Duodenal mucosa (tissue), 2 donors: ENCODE measurements at regions not wholly inside any gene's neighbourhood (a gene's known extent, or its start where the extent isn't known, plus 50 kb on each side); places are given as distances from the start of the nearest gene placed in this dataset.

Experiments used
- H3K27ac ChIP-seq: one replicate; pipeline ENCODE4 v1.7.0; 2013; ENCODE audit warnings: low read depth, low read length
- H3K27me3 ChIP-seq, 2 donors: one replicate each; pipeline ENCODE4 v1.7.0; 2013; ENCODE audit warnings: low read length in 2 of 2, control low read depth in 1 of 2; ENCODE audit not compliant: insufficient read depth in 2 of 2, control insufficient read depth in 1 of 2
- H3K36me3 ChIP-seq, 2 donors: one replicate each; pipeline ENCODE4 v1.7.0; 2013; ENCODE audit warnings: low read length in 2 of 2, control low read depth in 1 of 2; ENCODE audit not compliant: insufficient read depth in 2 of 2, control insufficient read depth in 1 of 2
- H3K4me1 ChIP-seq, 2 donors: one replicate each; pipeline ENCODE4 v1.7.0; 2013; ENCODE audit warnings: low read length in 2 of 2, control low read depth in 1 of 2; ENCODE audit not compliant: insufficient read depth in 2 of 2, control insufficient read depth in 1 of 2
- H3K4me3 ChIP-seq, 2 donors: one replicate each; pipeline ENCODE4 v1.7.0; 2013; ENCODE audit warnings: low read length in 2 of 2, low read depth in 1 of 2
- H3K9ac ChIP-seq, 2 donors: one replicate each; pipeline ENCODE4 v1.7.0; 2013; ENCODE audit warnings: low read length in 2 of 2, low read depth in 1 of 2
- H3K9me3 ChIP-seq, 2 donors: one replicate each; pipeline ENCODE4 v1.7.0; 2013; ENCODE audit warnings: low read length in 2 of 2, control low read depth in 1 of 2; ENCODE audit not compliant: control insufficient read depth in 1 of 2

GRCh38 chr1:72693899-72694298, 411.6 kb upstream of the NEGR1 start:
- Histone ChIP-seq H3K9me3 (peaks cover 8 to 9% of the 10 kb centered on the region in 2 donors), H3K4me3 (no peak overlapping the region), H3K27me3 (no peaks in the 10 kb centered on the region)

GRCh38 chr1:72693376-72693775, 411.0 kb upstream of the NEGR1 start:
- Histone ChIP-seq H3K36me3 (no peaks in the 10 kb centered on the region), H3K4me1 (no peaks in the 10 kb centered on the region), H3K9me3 (peaks cover 8 to 9% of the 10 kb centered on the region in 2 donors), H3K9ac (no peak overlapping the region), H3K27me3 (no peaks in the 10 kb centered on the region), H3K27ac (no peak overlapping the region), H3K4me3 (no peak overlapping the region)

More at GRCh38 chr1:72693899-72694298, 411.6 kb upstream of the NEGR1 start:
- Histone ChIP-seq H3K36me3 (no peaks in the 10 kb centered on the region), H3K27ac (no peak overlapping the region), H3K9ac (no peak overlapping the region), H3K4me1 (no peaks in the 10 kb centered on the region)

- Histone ChIP-seq H3K27ac (no peak overlapping the region), H3K4me1 (no peaks in the 10 kb centered on the region), H3K36me3 (no peaks in the 10 kb centered on the region), H3K9ac (no peak overlapping the region), H3K27me3 (no peaks in the 10 kb centered on the region), H3K9me3 (peaks cover 8 to 9% of the 10 kb centered on the region in 2 donors), H3K4me3 (no peak overlapping the region)
These were observed 408.5 kb upstream of the NEGR1 start for GRCh38 chr1:72690871-72691270.

GRCh38 chr1:72678683-72679082, 396.3 kb upstream of the NEGR1 start:
- Histone ChIP-seq H3K4me1 (no peaks in the 10 kb centered on the region), H3K9ac (no peak overlapping the region), H3K27me3 (no peaks in the 10 kb centered on the region), H3K36me3 (no peaks in the 10 kb centered on the region), H3K9me3 (no peaks in the 10 kb centered on the region), H3K27ac (no peak overlapping the region), H3K4me3 (no peak overlapping the region)

- Histone ChIP-seq H3K4me3 (no peak overlapping the region), H3K9ac (no peak overlapping the region), H3K9me3 (no peaks in the 10 kb centered on the region), H3K27ac (no peak overlapping the region), H3K27me3 (no peaks in the 10 kb centered on the region), H3K36me3 (no peaks in the 10 kb centered on the region), H3K4me1 (no peaks in the 10 kb centered on the region)
These were observed 388.6 kb upstream of the NEGR1 start for GRCh38 chr1:72670902-72671301.

GRCh38 chr1:72662918-72663317, 380.6 kb upstream of the NEGR1 start:
- Histone ChIP-seq H3K4me1 (no peaks in the 10 kb centered on the region), H3K27me3 (no peaks in the 10 kb centered on the region), H3K9ac (no peak overlapping the region), H3K9me3 (no peaks in the 10 kb centered on the region), H3K4me3 (no peak overlapping the region), H3K36me3 (no peaks in the 10 kb centered on the region), H3K27ac (no peak overlapping the region)

GRCh38 chr1:72650843-72651435, 368.6 kb upstream of the NEGR1 start:
- H3K9ac ChIP-seq = no peak overlapping the region
- H3K4me3 ChIP-seq = no peak overlapping the region

GRCh38 chr1:72649991-72650390, 367.7 kb upstream of the NEGR1 start:
- Histone ChIP-seq H3K4me3 (no peak overlapping the region), H3K9me3 (no peaks in the 10 kb centered on the region), H3K27ac (no peak overlapping the region)

More at GRCh38 chr1:72650843-72651435, 368.6 kb upstream of the NEGR1 start:
- no peak overlapping the region for H3K27ac ChIP-seq
- H3K36me3 ChIP-seq = no peaks in the 10 kb centered on the region
- H3K9me3 ChIP-seq = no peaks in the 10 kb centered on the region
- no peaks in the 10 kb centered on the region for H3K4me1 ChIP-seq
- no peaks in the 10 kb centered on the region for H3K27me3 ChIP-seq

GRCh38 chr1:72649211-72649888, 367.0 kb upstream of the NEGR1 start:
- Histone ChIP-seq H3K9me3 (no peaks in the 10 kb centered on the region), H3K36me3 (no peaks in the 10 kb centered on the region), H3K4me1 (no peaks in the 10 kb centered on the region), H3K27ac (no peak overlapping the region), H3K4me3 (no peak overlapping the region), H3K9ac (no peak overlapping the region), H3K27me3 (no peaks in the 10 kb centered on the region)

More at GRCh38 chr1:72649991-72650390, 367.7 kb upstream of the NEGR1 start:
- H3K4me1 ChIP-seq = no peaks in the 10 kb centered on the region
- H3K36me3 ChIP-seq = no peaks in the 10 kb centered on the region
- no peak overlapping the region for H3K9ac ChIP-seq
- H3K27me3 ChIP-seq = no peaks in the 10 kb centered on the region

GRCh38 chr1:72648465-72648864, 366.1 kb upstream of the NEGR1 start:
- H3K9ac ChIP-seq = no peak overlapping the region
- no peaks in the 10 kb centered on the region for H3K4me1 ChIP-seq
- no peaks in the 10 kb centered on the region for H3K36me3 ChIP-seq
- no peaks in the 10 kb centered on the region for H3K9me3 ChIP-seq
- H3K27me3 ChIP-seq = no peaks in the 10 kb centered on the region
- no peak overlapping the region for H3K4me3 ChIP-seq
- no peak overlapping the region for H3K27ac ChIP-seq
